Stimulated activated CD4-positive, alpha-beta T cell treated with anti-CD3 and anti-CD28 coated beads, Interleukin-12 subunit alpha, Interleukin-12 subunit beta, amount 100 ng/mL, for 48 hours (primary cell): ENCODE measurements at regions not wholly inside any gene's neighbourhood (a gene's known extent, or its start where the extent isn't known, plus 50 kb on each side); places are given as distances from the start of the nearest gene placed in this dataset.

ENCODE experiments used
- DNase-seq, 3 donors: peaks; one replicate each; pipeline ENCODE4 v3.0.0-alpha.2; 2020; ENCODE audit warnings: low read depth in 2 of 3, low spot score in 1 of 3

DNA sequence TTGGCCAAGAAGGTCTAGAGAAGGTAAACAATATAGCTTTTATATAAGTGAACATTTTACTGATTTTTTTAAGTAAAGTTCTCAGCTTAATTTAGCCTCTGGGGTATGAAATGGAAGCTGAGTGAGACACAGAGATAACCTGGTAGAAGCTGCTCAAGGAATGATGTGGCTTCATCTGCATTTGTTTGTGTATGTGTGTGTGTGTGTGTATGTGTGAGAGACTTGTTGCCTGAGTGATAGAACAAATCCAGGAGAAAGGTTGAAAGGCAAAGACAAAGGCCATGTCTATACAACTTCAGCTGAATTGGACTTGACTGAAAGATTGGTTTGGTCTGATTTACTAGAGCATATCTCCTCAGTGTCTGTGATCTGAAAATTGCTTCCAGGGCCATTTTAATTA lies 63.6 kb downstream of the PCDH7 start:
- no peak for DNase-seq

DNA sequence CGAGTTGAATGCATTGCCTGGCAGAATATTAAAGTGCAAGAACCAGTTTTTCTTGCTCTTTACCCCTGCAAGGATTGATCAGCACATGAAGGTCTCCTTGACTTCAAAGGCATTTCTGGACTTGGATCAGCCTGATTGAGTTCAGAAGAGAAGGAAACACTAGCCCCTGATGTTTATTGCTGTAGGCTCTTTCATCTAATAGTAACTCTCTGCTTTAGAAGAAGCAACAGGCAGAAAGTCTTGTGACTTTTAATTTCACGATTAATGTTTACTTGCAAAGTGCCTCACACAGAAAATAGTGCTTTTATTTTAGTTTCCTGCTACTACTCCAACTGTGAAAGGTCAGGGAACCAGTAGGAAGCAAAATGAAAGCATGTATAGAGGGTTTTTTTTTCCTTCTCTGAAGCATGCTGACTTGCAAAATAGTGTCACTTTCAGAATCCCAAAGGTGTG lies 69.1 kb downstream of the PCDH7 start:
- no peak for DNase-seq

DNA sequence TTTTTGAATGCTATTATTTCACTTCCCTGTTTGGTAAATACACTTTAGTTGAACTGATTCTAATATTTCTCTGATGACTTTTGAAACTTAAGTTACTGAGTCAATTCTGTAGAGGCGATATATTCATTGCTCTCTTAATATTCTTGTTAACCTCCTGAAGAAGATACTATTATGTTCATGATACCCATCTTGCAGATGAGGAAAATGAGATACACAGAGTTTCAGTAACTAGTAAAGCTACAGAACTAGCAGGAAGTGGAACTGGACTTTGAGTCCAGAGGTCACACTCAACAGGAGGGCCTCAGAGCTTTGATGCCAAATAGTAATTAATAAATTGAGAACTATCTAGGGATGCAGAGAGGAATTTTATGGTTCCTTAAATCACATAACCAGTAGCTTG lies 70.0 kb downstream of the PCDH7 start:
- no peak for DNase-seq

DNA sequence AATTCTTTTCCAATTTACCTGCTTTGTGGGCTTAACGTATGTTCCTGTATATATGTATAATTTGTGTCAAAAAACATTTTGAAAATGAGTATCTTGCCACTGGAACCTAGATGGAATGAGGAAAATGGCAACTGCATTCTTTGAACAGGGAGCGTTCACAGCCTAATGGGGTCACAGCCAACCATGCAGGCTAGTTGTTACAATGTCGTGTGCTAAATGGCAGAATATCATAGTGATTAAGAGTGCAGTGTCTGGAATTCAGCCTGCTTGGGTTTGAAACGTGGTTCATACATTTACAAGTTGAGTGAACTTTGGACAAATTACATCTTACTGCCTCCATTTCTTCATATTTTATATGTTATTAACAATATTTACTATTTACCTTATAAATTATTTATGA lies 70.8 kb downstream of the PCDH7 start:
- no peak for DNase-seq

DNA sequence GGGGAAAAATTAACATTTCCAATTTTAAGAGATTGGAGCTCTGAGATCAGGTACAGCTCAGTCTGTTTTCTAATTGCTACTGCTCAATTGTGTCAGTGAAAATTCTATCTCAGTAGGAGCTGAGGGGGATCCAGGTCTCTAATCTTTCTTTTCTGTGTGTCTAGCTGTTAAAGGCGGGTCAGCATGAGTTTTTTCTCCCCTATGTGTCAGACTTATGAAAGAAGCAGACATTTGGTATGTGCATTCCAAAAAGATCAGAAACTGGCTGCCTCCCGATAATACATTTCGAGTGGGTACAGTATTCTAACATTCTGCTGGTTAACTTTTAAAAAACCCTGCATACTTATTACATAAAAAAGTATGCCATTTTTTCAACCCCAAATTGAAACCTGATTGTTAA lies 72.4 kb downstream of the PCDH7 start:
- DNase-seq: no peak

DNA sequence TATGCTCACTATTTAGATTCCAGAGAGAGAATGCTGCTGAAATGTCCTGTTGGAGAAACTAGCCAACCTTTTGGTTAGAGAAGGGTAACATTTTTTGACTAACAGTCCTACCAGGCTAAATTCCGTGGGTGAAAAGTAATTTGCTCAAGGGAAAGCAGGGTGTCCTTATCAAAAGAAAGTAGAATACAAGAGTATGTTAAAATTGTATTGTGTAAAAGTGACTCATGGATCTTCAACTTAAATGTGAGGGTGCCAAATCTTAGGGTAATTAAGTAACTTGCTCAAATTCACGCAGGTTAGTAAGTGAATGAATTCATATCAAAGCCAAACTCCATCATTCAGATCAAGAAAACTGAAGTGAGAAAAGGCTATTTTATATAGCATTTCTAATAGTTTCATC lies 81.7 kb downstream of the PCDH7 start:
- DNase-seq: no peak

DNA sequence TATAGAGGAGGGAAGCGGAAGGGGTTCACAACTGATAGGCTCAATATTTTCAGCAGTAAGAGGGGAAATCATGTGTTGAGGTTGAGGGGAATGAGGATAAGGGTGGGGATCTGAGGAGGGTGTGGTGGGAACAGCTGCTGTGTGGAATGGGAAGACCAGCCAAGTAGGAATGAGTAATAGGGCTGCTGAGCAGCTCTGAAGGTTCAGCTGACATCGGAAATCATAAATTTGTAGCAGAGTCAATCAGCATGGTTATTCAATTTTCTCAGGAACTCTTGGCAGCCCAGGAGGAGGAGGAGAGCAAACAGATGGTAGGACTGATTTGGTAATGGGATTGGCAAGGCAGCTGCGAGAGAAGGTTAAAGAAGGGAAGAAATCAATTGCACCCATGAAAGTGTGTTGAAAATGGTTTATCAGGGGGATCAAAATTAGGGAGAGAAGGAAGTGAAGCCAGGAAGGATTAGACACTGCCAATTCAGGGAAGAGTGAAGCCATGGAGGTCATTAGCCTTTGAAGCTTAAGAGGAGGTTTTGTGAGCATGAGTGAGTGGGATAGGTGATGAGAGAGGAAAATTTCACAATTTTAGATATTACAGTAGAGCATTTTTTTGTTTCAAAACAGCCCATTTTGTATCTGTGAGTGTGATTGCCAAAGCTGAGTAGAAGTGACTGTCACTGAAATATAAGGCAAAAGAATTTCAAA lies 82.6 kb downstream of the PCDH7 start:
- no peak for DNase-seq

DNA sequence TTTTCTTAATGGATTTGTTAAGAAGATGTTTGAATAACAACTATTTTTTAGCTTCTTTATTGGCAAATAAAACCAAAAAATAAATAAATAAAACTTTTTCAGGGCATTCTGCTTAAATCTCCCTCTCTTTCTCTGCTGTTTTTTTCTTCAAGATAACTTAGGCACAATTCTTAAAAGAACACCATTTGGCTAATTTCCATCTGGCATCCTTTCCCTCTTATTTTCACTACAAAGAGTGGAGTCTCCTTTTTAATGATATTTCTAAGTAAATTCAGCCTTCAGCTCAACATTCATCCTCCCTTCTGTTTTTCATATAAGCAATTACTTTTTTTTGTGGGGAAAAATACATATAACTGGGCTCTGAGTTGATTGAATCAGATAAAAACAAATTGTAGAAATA lies 88.1 kb downstream of the PCDH7 start:
- DNase-seq: no peak

DNA sequence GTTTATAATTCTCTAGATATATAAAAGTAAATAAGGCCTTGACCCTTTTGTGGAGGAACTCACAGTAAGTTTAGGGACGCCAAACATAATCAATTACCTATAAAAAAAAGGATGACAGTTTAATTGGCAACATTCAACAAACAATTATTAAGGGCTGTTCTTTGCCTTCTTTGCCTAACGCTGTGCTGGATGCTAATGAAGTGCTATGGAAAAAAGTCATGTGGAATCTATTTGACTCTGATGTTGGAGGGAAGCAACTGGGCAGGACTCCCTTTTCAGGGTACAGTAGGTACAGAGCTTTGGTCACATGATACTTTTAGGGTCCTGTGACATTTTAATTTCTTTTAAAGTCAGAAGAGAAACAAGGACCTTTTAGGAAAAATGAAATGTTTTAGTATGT lies 91.1 kb downstream of the PCDH7 start:
- no peak for DNase-seq

DNA sequence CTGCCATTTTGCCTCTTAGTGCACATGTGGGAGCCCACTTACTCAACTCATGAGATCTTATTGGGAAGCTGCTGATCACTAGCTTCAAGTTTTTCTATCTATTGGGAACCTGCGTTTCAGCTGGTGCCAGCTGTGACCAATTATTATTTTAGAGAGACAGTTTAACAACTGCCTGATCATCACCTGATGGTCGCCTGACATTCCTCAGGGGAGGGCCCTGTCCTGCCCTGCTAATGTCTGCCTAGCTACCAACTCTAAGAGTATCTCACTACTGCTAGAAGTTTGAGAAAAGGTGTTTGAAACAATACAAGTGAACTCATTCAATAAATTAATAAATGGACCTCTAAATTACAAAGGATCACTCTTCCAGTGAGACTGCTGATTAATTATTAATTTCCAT lies 95.5 kb downstream of the PCDH7 start:
- no peak for DNase-seq

DNA sequence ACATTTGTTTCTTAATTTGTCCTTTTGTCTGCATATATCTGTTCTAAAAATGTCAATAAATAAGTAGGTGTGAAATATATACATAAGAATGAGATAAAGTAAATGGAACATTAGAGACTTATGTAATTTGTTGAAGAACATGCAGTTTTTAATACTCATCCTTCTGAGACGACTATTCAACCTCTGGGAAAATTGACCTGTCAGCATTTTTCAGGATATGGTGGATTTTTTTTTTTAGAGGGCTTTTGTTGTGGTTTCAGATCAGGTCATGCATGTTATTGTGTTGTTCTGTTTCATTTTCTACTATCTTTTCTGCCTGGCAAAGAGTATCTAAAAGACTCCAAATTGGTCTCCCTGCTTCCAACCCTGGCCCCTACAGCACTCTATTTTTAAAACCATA lies 97.3 kb downstream of the PCDH7 start:
- DNase-seq: no peak

DNA sequence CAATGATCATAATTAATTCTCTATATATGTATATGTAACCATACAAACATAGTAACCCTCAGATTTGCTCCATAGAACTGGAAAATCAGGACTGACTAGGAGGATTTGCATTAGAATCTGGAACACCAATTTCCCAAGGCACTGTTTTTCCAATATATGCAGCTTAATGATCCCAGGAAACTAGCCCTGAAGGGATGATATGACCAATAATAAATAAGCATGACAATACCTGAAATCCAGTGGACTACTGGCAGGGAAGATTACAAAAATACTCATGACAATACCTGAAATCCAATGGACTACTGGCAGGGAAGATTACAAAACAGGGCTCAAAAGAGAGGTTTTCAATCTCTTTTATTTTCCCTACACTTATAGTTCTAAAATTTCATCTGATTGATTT lies 98.4 kb downstream of the PCDH7 start:
- no peak for DNase-seq

DNA sequence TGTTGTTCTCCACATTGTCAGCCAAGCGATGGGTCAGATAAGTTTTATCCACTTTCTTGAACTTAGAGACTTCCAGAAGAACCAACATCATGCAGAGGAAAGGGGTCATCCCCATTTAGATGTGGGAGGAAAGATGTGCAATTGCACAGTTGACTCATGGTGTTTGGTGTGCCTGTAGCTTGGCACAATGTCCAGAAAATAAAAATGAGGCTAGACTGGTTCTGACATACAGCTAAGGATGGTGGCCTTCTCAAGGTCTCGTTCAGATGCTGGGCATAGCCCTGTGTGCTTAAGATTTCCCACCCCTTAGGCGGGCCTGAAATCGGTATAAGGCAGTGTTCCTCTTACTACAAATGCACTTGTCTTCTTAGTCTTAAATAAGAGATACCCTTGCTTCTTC lies 101.1 kb downstream of the PCDH7 start:
- DNase-seq: no peak

DNA sequence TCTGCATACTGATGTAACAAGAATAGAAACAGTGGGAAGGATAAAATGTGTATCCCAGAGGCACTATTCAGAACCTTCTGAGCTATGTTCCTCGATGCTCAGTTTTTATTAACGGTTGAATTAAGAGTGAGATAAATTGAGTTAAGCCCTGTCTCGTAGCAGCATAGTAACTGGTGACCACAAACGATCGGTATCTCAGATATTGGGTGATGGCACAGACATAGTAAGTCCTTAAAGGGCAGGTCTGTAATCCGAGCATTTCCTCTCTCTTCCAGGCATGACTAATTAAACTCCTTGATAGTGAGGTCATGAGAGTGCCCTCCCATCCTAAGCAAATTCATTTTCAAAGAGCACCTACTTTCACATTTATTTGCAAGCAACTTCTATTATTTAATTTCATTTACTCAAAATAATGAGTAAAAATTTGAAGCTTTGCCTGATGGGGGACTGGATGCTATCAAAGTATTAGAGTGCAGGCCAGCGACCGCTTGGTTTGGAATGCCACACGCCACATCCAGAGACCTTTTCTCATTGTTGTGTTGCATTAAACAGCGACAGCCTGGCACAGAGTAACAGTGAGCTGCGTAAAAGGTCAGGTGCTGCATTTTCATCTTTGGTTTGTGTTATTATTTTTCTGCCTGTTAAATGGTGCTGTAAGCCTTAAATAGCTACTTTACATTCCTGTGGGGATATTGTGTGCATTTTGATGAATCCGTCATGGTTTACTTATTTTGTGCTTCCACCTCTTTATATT lies 101.9 kb downstream of the PCDH7 start:
- DNase-seq: no peak

DNA sequence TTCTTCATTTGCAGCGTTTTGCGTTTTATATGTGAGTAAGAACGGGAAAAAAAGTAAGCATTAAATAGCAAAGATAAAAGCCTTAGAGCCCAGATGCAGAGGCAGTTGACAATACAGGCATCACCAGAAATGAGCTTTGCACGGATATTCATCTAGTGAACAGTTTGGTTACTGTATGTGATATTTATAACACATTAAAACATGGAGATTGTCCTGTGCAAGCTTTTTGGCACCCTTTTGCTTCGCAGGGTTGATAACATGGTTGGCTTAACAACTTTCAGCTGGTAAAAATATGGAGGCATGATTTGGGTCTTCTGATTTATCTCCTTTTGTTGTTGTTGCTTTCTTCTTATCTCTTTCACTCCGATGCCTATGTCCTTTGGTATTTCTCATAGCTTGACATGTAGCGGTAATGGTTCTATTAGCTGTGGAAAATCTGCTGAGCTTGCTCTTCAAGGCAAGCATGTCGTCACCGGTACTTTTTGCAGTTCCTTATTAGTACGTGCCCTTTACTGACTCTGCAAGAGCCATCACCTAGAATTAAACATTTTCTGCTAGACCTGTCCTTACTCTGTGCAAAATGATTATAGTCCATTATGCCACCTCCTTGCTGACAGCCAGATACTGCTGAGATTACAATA lies 102.9 kb downstream of the PCDH7 start:
- no peak for DNase-seq

DNA sequence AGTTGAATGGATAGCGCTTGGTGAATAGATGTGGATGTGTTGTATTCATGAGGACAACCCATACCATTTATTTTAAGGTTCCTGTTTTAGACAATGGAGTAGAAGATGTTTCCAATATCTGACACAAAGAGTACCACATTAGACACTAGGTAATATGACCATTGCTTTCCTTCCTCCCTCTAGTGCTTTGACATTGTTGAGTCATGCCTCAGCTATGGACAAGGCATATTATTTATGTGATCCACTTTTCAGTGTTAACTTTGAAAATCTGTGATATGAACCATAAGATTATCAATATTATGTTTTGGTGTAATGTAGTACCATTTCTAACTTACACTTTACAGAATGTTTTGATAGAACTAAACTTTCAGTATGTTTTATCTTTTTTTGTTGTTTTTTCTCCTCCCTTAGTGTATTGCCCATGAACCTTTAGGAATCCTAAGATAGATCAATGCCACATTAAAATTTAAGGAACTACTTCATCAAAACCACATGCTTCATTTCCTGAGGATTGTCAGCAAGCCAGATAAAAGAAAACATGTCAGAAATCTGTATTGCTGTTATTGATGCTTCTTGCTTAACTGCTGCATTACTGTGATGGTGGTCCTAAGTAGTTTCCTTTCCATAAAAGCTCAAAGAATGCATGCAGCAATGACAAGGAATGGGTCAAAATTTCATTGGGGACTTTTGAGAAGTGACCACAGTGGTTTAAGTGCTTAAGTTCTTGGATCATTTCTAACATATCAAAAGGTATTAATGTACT lies 105.0 kb downstream of the PCDH7 start:
- DNase-seq: no peak

DNA sequence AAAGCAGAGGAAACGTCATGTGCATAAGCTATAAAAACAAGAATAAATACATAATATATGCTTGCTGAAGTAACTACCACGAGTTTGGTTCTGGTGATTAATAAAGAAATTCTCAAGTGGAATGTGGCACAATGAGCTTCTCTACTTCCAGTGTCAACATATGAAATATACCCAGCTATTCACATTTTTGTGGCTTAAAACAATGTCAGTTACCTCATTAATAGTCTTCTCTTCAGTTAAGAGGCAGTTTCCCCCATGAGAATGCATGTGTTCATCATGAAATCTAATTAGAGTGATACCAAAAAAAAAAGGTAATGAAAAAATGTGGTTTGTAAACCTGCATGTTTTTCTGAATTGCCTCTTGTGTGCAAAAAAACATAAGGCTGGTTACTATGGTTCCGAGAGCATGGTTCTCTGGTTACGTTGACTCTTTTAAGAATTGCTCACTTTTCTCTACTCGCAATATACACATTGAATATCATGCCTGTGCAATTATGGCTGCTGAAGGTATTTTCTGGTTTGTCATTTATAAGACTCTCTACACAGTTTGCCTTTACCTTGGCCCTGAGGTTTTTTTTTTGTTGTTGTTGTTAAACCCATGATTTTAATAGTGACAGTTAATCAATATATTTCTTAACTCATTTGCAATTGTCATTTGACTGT lies 108.2 kb downstream of the PCDH7 start:
- DNase-seq: no peak

DNA sequence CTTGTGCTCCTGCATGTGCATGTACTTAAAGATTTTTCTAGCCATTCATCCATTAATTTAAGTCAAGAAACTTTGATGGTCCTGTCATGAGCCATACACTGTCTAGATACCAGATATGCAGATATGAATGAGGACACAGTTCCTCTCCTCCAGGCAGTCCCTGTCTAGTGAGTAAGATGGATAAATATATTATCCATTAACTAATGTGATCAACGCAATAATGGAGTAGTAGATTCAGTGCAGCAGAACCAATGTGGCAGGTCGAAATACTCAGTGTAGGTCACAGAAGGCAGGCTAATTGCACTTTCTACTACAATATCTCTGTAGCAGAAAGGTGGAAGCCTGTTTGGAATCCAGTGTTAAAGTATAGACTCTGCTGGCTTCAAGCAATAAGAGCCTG lies 112.5 kb downstream of the PCDH7 start:
- DNase-seq: no peak

DNA sequence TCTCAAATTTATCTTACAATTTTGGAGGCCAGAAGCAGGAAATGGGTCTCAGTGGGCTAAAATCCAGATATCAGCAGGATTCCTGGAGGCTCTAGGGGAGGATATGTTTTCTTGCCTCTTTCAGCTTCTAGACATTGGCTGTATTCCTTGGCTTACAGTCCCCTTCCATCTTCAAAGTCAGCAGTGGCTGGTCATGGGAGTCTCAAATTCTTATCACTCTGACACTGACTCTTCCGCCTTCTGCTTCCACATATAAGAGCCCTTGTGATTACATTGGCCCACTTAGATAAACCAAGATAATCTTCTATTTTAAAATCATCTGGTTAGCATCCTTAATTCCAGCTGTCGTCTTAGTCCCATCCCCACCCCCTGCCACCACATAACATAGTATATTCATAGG lies 113.0 kb downstream of the PCDH7 start:
- DNase-seq: no peak

DNA sequence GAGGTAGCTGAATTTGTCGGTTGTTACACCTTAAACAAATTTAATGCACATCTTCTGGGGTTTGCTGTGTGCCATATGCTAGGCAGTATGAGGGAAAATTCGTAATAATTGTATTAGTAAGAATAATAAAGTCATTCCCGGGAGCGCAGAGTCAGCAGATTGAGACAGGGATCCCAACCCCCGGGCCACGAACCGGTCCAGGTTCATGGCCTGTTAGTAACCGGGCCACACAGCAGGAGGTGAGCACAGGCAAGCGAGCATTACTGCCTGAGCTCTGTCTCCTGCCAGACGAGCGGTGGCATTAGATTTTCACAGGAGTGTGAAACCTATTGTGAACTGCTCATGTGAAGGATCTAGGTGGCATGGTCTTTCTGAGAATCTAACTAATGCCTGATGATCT lies 114.9 kb downstream of the PCDH7 start:
- DNase-seq: no peak

DNA sequence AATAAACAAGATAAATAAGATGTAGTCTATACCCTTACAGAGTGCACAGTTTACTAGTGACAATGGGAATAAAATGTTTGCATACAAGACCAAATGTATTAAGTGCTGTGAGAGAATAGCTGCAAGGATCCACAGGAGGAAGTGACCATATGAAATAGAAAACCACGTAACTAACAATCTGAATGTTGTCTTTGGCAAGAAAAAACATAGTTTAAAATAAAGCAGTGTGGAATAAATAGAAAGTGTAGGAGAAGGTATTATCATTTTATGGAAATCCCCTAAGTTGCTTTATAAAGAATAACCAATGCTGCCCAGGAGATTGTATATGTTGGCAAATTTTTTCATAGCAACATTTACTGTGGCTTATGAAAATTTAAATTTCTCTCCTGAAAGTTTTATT lies 116.1 kb downstream of the PCDH7 start:
- DNase-seq: no peak
